ENCODE measurements at regions not wholly inside any gene's neighbourhood (a gene's known extent, or its start where the extent isn't known, plus 50 kb on each side); places are given as distances from the start of the nearest gene placed in this dataset.

DNA sequence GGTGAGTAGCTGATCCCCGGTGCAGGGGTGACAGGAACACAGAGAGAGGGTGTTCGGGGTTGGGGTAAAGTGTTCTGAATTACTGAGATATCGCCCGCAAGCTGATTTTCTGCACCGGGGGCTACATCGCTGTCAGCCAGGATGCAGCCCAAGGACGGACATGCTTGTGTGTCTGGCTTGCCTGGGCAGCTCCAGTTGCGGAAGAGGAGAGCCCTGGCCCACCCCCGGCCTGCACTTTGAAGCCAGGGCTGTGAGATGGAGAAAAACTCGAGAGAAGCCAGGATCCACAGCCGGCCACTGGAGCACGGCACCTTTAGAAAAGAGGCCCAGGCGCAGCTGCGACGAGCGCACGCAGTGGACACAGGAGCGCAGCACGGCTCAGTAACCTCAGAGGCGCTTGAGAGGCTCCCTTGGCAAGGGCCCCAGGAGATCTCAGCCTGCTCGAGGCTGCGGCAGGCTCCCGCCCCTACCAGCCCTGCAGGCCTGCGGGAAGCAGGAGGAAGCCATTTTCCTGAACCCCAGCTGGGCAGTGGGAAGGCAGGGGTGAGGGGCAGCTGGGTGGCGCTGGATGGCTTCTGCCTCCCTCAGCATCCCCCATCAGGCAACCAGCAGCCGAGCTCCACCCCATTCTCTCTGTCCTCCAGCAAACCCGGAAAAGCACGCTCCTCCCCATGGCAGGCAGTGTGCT lies 59.2 kb downstream of the C9orf50 start:
- Histone ChIP-seq H3K36me3 (replicated peaks in 1 of 2; ENCODE audit: control insufficient read depth in 1 of 2, insufficient read depth in 2 of 2, low read length in 1 of 2) (no peaks in the 10 kb centered on the region), H3K79me2 (ENCODE audit: insufficient read depth) (no peaks in the 10 kb centered on the region), H2AFZ (ENCODE audit: low read depth) (no peak overlapping the region), H3K4me2 (no peak overlapping the region), H3K4me1 (ENCODE audit: control insufficient read depth in 1 of 2, insufficient read depth in 2 of 2, low read depth in 1 of 2, low read length in 1 of 2) (peaks cover 17 to 34% of the 10 kb centered on the region in 2 experiments), H3K4me3 (ENCODE audit: low read depth in 2 of 2, low read length in 1 of 2) (no peak overlapping the region), H3K9ac (no peak overlapping the region), H3K27ac (ENCODE audit: low read depth in 2 of 2, low read length in 1 of 2) (no peak overlapping the region; a peak in 1 of 4 replicates), H3K27me3 (ENCODE audit: insufficient read depth) (no peaks in the 10 kb centered on the region), H3F3A (replicated peaks; ENCODE audit: insufficient read depth) (no peaks in the 10 kb centered on the region), H3K9me3 (no peaks in the 10 kb centered on the region), H4K20me1 (ENCODE audit: insufficient read depth) (no peaks in the 10 kb centered on the region), H3K9me2 (no peaks in the 10 kb centered on the region)
- 83% methylated on average over 21 of the region's 28 CpGs for WGBS (ENCODE audit: low lambda C conversion rate)
- TF ChIP-seq CHD2 (IDR thresholded peaks at IDR 0.05; ENCODE audit: low read length, partially characterized antibody) = no peak
- TF ChIP-seq EP300 (IDR thresholded peaks at IDR 0.05; ENCODE audit: borderline replicate concordance in 1 of 2, low read depth in 1 of 2, low read length in 1 of 2) = no peak
- no peak for TF ChIP-seq GABPA (IDR thresholded peaks at IDR 0.05; ENCODE audit: low read depth)
- TF ChIP-seq YY1 (IDR thresholded peaks at IDR 0.05; ENCODE audit: low read depth) = no peak
- no peak for TF ChIP-seq FOXM1 (IDR thresholded peaks at IDR 0.05; ENCODE audit: low read depth)
- TF ChIP-seq, protein P1, sequence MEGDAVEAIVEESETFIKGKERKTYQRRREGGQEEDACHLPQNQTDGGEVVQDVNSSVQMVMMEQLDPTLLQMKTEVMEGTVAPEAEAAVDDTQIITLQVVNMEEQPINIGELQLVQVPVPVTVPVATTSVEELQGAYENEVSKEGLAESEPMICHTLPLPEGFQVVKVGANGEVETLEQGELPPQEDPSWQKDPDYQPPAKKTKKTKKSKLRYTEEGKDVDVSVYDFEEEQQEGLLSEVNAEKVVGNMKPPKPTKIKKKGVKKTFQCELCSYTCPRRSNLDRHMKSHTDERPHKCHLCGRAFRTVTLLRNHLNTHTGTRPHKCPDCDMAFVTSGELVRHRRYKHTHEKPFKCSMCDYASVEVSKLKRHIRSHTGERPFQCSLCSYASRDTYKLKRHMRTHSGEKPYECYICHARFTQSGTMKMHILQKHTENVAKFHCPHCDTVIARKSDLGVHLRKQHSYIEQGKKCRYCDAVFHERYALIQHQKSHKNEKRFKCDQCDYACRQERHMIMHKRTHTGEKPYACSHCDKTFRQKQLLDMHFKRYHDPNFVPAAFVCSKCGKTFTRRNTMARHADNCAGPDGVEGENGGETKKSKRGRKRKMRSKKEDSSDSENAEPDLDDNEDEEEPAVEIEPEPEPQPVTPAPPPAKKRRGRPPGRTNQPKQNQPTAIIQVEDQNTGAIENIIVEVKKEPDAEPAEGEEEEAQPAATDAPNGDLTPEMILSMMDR (IDR thresholded peaks at IDR 0.05) = no peak
- no peak for TF ChIP-seq ELF1 (IDR thresholded peaks at IDR 0.05)
- no peak for TF ChIP-seq GATA2 (CRISPR knock-in tag; IDR thresholded peaks at IDR 0.05)
- ChIA-PET CTCF (interaction anchor here (0.7 to 1.4 kb wide), 2 partner anchors 9 to 11 kb away, joined by 3 read pairs; no protein-coding TSS in a partner anchor), POLR2A (interaction anchor here (1.3 to 1.8 kb wide), 3 partner anchors 67 to 384 kb away, joined by 3 read pairs; partner anchors contain the start of gene IER5L)
- no peak for DNase-seq

DNA sequence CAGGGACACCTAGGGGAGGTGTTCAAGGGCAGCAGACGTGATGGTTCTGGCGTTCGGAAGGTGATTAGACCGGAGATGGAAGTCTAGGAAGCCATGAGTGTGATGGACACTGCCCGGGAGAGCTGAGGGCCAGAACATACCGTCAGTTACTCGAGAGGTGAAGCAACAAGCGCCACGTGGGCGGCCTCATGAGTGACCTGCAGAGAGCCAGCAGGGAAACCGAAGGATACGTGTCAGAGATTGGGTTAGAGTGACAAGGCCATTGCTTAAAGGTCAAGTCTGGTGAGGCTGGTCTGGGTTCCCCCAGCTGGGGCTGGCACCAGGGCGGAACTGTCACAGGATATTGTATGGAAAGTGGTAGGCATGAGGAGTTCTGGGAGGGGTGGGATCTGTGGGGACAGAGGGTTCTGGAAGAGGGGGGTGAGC lies 60.0 kb downstream of the C9orf50 start:
- CTCF ChIA-PET = interaction anchor here (1.4 kb wide), 1 partner anchor 11 kb away, joined by 3 read pairs; no protein-coding TSS in a partner anchor
- Histone ChIP-seq H3K36me3 (replicated peaks in 1 of 2; ENCODE audit: control insufficient read depth in 1 of 2, insufficient read depth in 2 of 2, low read length in 1 of 2) (no peaks in the 10 kb centered on the region), H4K20me1 (ENCODE audit: insufficient read depth) (no peaks in the 10 kb centered on the region)

More for the DNA sequence above, 60.0 kb downstream of the C9orf50 start:
- Histone ChIP-seq H3F3A (replicated peaks; ENCODE audit: insufficient read depth) (no peaks in the 10 kb centered on the region), H3K9ac (no peak overlapping the region), H2AFZ (ENCODE audit: low read depth) (no peak overlapping the region), H3K4me2 (no peak overlapping the region), H3K4me1 (ENCODE audit: control insufficient read depth in 1 of 2, insufficient read depth in 2 of 2, low read depth in 1 of 2, low read length in 1 of 2) (peaks cover 19 to 38% of the 10 kb centered on the region in 2 experiments), H3K9me2 (no peaks in the 10 kb centered on the region), H3K27ac (ENCODE audit: low read depth in 2 of 2, low read length in 1 of 2) (no peak overlapping the region), H3K9me3 (no peaks in the 10 kb centered on the region), H3K79me2 (ENCODE audit: insufficient read depth) (no peaks in the 10 kb centered on the region), H3K27me3 (ENCODE audit: insufficient read depth) (no peaks in the 10 kb centered on the region), H3K4me3 (ENCODE audit: low read depth in 2 of 2, low read length in 1 of 2) (no peak overlapping the region)
- TF ChIP-seq CHD2 (IDR thresholded peaks at IDR 0.05; ENCODE audit: low read length, partially characterized antibody) (no peak), FOXM1 (IDR thresholded peaks at IDR 0.05; ENCODE audit: low read depth) (no peak), RCOR1 (IDR thresholded peaks at IDR 0.05; ENCODE audit: low read length) (no peak), SMC3 (IDR thresholded peaks at IDR 0.05; ENCODE audit: low read depth, low read length) (no peak), RFX5 (IDR thresholded peaks at IDR 0.05; ENCODE audit: low read length) (no peak), YY1 (IDR thresholded peaks at IDR 0.05; ENCODE audit: low read depth) (no peak)
- TF ChIP-seq, protein P2, sequence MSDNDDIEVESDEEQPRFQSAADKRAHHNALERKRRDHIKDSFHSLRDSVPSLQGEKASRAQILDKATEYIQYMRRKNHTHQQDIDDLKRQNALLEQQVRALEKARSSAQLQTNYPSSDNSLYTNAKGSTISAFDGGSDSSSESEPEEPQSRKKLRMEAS (IDR thresholded peaks at IDR 0.05; ENCODE audit: low read depth) = no peak
- TF ChIP-seq, protein P3, sequence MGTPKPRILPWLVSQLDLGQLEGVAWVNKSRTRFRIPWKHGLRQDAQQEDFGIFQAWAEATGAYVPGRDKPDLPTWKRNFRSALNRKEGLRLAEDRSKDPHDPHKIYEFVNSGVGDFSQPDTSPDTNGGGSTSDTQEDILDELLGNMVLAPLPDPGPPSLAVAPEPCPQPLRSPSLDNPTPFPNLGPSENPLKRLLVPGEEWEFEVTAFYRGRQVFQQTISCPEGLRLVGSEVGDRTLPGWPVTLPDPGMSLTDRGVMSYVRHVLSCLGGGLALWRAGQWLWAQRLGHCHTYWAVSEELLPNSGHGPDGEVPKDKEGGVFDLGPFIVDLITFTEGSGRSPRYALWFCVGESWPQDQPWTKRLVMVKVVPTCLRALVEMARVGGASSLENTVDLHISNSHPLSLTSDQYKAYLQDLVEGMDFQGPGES (IDR thresholded peaks at IDR 0.05; ENCODE audit: low read depth, low read length) = no peak
- TF ChIP-seq, protein P4, sequence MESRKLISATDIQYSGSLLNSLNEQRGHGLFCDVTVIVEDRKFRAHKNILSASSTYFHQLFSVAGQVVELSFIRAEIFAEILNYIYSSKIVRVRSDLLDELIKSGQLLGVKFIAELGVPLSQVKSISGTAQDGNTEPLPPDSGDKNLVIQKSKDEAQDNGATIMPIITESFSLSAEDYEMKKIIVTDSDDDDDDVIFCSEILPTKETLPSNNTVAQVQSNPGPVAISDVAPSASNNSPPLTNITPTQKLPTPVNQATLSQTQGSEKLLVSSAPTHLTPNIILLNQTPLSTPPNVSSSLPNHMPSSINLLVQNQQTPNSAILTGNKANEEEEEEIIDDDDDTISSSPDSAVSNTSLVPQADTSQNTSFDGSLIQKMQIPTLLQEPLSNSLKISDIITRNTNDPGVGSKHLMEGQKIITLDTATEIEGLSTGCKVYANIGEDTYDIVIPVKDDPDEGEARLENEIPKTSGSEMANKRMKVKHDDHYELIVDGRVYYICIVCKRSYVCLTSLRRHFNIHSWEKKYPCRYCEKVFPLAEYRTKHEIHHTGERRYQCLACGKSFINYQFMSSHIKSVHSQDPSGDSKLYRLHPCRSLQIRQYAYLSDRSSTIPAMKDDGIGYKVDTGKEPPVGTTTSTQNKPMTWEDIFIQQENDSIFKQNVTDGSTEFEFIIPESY (IDR thresholded peaks at IDR 0.05; ENCODE audit: borderline replicate concordance, low read depth) = no peak
- DNase-seq = no peak
- 93% methylated on average over 13 of the region's 13 CpGs for WGBS (ENCODE audit: low lambda C conversion rate)
- POLR2A ChIA-PET = interaction anchor here (1.3 to 1.8 kb wide), 3 partner anchors 66 to 383 kb away, joined by 3 read pairs; partner anchors contain the start of gene IER5L
